ENCODE measurements at regions not wholly inside any gene's neighbourhood (a gene's known extent, or its start where the extent isn't known, plus 50 kb on each side); places are given as distances from the start of the nearest gene placed in this dataset.

DNA sequence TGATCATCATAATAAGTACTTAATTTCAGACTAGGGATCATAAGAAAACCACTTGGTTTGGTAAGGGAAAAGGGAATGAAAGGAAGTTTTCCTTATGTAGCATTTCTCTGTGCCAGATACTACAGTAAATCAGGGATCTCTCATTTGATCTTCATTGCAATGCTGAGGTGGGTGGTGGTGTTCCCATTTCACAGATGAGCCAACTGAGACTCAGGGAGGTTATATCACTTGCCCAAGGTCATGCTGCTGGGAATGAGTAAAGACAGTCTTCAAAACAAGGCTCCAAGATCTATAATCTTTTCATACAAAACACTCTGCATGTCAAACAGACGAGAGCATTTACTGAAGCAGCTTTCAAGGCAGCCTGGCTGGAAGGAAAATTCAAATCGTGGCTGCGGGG lies 124.6 kb downstream of the GP2 start:
- Mint-ChIP-seq H3K9me3 (no peaks in the 10 kb centered on the region), H3K27me3 (ENCODE audit: low read depth) (peaks cover 34% of the 10 kb centered on the region), H3K36me3 (ENCODE audit: low read depth) (no peaks in the 10 kb centered on the region), H3K4me3 (no peak overlapping the region), H3K27ac (ENCODE audit: unreplicated experiment) (no peak overlapping the region), H3K4me1 (peaks cover 11% of the 10 kb centered on the region)
- no peak for DNase-seq (ENCODE audit: low read depth, low spot score)
- TF ChIP-seq, protein P1, sequence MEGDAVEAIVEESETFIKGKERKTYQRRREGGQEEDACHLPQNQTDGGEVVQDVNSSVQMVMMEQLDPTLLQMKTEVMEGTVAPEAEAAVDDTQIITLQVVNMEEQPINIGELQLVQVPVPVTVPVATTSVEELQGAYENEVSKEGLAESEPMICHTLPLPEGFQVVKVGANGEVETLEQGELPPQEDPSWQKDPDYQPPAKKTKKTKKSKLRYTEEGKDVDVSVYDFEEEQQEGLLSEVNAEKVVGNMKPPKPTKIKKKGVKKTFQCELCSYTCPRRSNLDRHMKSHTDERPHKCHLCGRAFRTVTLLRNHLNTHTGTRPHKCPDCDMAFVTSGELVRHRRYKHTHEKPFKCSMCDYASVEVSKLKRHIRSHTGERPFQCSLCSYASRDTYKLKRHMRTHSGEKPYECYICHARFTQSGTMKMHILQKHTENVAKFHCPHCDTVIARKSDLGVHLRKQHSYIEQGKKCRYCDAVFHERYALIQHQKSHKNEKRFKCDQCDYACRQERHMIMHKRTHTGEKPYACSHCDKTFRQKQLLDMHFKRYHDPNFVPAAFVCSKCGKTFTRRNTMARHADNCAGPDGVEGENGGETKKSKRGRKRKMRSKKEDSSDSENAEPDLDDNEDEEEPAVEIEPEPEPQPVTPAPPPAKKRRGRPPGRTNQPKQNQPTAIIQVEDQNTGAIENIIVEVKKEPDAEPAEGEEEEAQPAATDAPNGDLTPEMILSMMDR (conservative IDR thresholded peaks at IDR 0.05) = no peak

DNA sequence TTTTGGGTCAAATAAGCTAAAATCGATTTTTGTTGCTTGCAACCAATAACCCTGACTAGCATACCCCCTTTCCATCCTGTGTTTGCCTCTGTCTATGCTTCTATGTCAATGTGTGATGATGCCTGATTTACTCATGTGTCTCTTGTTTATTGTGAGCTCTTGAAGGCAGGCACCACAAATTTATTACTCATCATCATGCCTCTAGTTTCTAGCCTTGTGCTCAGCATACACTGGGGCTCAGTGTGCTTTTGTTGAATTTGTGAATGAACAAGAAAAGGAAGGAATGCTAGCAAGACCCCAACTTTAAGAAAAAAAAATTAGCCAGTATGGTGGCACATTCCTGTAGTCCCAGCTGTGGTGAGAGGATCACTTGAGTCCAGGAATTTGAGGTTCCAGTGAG lies 119.1 kb upstream of the GPR139 start:
- TF ChIP-seq, protein P1 (conservative IDR thresholded peaks at IDR 0.05) = no peak
- DNase-seq (ENCODE audit: low read depth, low spot score) = no peak
- peaks cover 41% of the 10 kb centered on the region for H3K27me3 Mint-ChIP-seq (ENCODE audit: low read depth)
- no peak overlapping the region for H3K4me3 Mint-ChIP-seq
- H3K9me3 Mint-ChIP-seq = no peaks in the 10 kb centered on the region
- no peak overlapping the region for H3K27ac Mint-ChIP-seq (ENCODE audit: unreplicated experiment)
- no peaks in the 10 kb centered on the region for H3K4me1 Mint-ChIP-seq
- no peaks in the 10 kb centered on the region for H3K36me3 Mint-ChIP-seq (ENCODE audit: low read depth)

DNA sequence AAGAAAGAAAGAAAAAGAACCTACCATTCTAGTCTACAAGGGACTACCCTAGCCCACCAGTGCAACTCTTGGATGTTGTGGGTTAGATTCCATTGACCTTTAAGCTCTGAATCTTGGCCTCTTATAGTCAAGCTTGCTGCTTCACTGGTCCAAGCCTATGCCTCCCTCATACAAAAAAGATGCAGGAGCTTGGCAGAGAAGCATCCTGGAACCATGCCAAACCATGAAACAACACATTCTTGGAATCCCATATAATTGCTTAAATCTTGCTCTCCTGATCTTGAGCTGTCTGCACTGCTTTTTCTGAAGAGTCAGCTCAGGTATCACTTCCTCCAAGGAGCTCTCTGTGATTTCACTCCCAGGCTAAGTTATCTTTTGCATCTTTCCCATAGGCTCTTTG lies 117.9 kb upstream of the GPR139 start:
- Mint-ChIP-seq H3K27ac (ENCODE audit: unreplicated experiment) (no peak overlapping the region), H3K36me3 (ENCODE audit: low read depth) (no peaks in the 10 kb centered on the region), H3K27me3 (ENCODE audit: low read depth) (peaks cover 46% of the 10 kb centered on the region), H3K9me3 (no peaks in the 10 kb centered on the region), H3K4me3 (no peak overlapping the region), H3K4me1 (no peaks in the 10 kb centered on the region)
- TF ChIP-seq, protein P1 (conservative IDR thresholded peaks at IDR 0.05) = no peak
- DNase-seq (ENCODE audit: low read depth, low spot score) = no peak

DNA sequence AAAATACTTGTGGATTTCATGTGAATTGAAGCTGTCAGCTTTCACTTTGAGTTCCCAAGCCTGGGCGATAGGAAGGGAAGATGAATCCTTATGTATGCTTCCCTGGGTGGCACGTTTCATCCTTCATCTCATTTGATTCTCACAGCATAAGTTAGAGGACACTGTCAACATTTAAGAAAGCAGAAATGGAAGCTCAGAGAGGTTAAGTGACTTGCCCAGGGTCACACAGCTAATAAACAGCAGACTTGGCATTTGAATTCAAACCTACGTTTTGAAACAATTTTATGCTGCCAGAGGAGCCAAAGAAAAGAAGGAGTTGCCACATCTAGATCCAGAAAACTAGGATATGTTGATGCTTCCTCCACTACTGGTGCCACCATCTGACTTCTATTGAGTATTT lies 108.3 kb upstream of the GPR139 start:
- TF ChIP-seq, protein P1 (conservative IDR thresholded peaks at IDR 0.05) = no peak
- no peak for DNase-seq (ENCODE audit: low read depth, low spot score)
- H3K27me3 Mint-ChIP-seq (ENCODE audit: low read depth) = peaks cover 40% of the 10 kb centered on the region
- no peak overlapping the region for H3K4me3 Mint-ChIP-seq
- no peak overlapping the region for H3K27ac Mint-ChIP-seq (ENCODE audit: unreplicated experiment)
- no peaks in the 10 kb centered on the region for H3K36me3 Mint-ChIP-seq (ENCODE audit: low read depth)
- H3K9me3 Mint-ChIP-seq = peaks cover 3% of the 10 kb centered on the region
- no peaks in the 10 kb centered on the region for H3K4me1 Mint-ChIP-seq

DNA sequence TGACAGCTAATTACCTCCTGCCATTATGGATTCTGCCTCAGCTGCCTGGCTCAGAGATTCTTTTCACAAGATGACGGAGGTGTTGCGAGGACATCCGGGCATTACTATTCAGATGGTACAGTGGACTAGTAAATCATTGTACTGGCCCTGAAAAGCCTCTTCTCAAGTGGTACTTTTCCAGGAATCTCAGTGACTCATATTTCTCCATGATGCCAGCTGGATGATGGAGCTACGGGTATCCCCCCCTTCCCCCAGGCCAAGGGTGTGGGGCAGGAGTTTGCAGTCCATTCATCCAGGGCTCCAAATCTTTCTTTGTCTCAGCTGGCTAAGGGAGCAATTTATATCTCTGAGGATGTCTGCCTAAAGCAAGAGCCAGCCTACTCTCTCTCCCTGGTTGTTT lies 107.7 kb upstream of the GPR139 start:
- DNase-seq (ENCODE audit: low read depth, low spot score) = no peak
- no peak overlapping the region for H3K27ac Mint-ChIP-seq (ENCODE audit: unreplicated experiment)
- no peak overlapping the region for H3K4me3 Mint-ChIP-seq
- H3K36me3 Mint-ChIP-seq (ENCODE audit: low read depth) = no peaks in the 10 kb centered on the region
- H3K4me1 Mint-ChIP-seq = no peaks in the 10 kb centered on the region
- peaks cover 43% of the 10 kb centered on the region for H3K27me3 Mint-ChIP-seq (ENCODE audit: low read depth)
- TF ChIP-seq, protein P1 (conservative IDR thresholded peaks at IDR 0.05) = no peak
- peaks cover 3% of the 10 kb centered on the region for H3K9me3 Mint-ChIP-seq

DNA sequence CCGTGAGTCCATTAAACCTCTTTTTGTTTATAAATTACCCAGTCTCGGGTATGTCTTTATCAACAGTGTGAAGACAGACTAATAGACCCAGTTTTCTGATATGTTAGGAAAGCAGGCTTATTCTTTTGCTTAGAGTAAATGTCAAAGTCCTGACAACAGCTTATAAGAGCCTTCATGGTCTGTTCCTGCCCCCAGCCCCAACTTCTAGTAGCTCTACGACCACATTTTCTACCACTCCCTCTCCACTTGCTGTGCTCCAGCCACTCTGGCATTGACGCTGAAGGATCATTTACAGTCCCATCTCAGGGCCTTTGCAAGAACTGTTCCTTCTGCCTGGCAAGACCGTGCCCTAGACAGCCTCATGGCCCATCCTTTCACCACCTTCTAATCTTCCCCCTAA lies 104.6 kb upstream of the GPR139 start:
- no peaks in the 10 kb centered on the region for H3K36me3 Mint-ChIP-seq (ENCODE audit: low read depth)
- peaks cover 43% of the 10 kb centered on the region for H3K27me3 Mint-ChIP-seq (ENCODE audit: low read depth)
- H3K27ac Mint-ChIP-seq (ENCODE audit: unreplicated experiment) = no peak overlapping the region
- no peak for DNase-seq (ENCODE audit: low read depth, low spot score)
- no peak overlapping the region for H3K4me3 Mint-ChIP-seq
- no peaks in the 10 kb centered on the region for H3K4me1 Mint-ChIP-seq
- H3K9me3 Mint-ChIP-seq = no peaks in the 10 kb centered on the region
- TF ChIP-seq, protein P1 (conservative IDR thresholded peaks at IDR 0.05) = no peak
